SK-N-SH treated with all-trans-retinoic acid at 6 μM for 48 hours (cell line): ENCODE measurements at regions not wholly inside any gene's neighbourhood (a gene's known extent, or its start where the extent isn't known, plus 50 kb on each side); places are given as distances from the start of the nearest gene placed in this dataset.

ENCODE experiments used
- ARNTL ChIP-seq: fragments of 450-650 bp; formaldehyde crosslinking; IDR thresholded peaks from 2 replicates; pipeline ENCODE4 v1.5.0; 2020; ENCODE audit warnings: low read depth, mild to moderate bottlenecking, moderate library complexity, borderline replicate concordance
- CREB5 ChIP-seq: fragments of 250-450 bp; sonication (Bioruptor Pico); IDR thresholded peaks from 2 replicates; pipeline ENCODE4 v1.5.1; 2020; ENCODE audit warnings: low read depth, mild to moderate bottlenecking, moderate library complexity
- PATZ1 ChIP-seq: fragments of 250-450 bp; sonication (Bioruptor Pico); IDR thresholded peaks from 2 replicates; pipeline ENCODE4 v1.8.0; 2020; ENCODE audit warnings: mild to moderate bottlenecking, moderate library complexity, borderline replicate concordance
- TCF4 ChIP-seq: fragments of 250-450 bp; sonication (Bioruptor Pico); IDR thresholded peaks from 2 replicates; pipeline ENCODE4 v1.8.0; 2021; ENCODE audit warnings: mild to moderate bottlenecking, moderate library complexity, borderline replicate concordance
- ZC3H10 ChIP-seq: fragments of 250-450 bp; sonication (Bioruptor Pico); IDR thresholded peaks from 2 replicates; pipeline ENCODE4 v1.5.1; 2021; ENCODE audit warnings: mild to moderate bottlenecking, moderate library complexity
- ZFP3 ChIP-seq: fragments of 250-450 bp; sonication (Bioruptor Pico); IDR thresholded peaks from 2 replicates; pipeline ENCODE4 v1.5.0; 2020; ENCODE audit warnings: mild to moderate bottlenecking, moderate library complexity
- ZFP30 ChIP-seq: fragments of 450-650 bp; formaldehyde crosslinking; IDR thresholded peaks from 2 replicates; pipeline ENCODE4 v1.5.0; 2022; ENCODE audit warnings: mild to moderate bottlenecking, moderate library complexity
- ZNF565 ChIP-seq: fragments of 450-650 bp; formaldehyde crosslinking; conservative IDR thresholded peaks from 2 replicates; pipeline ENCODE4 v1.5.0; 2020; ENCODE audit warnings: low read depth, mild to moderate bottlenecking, moderate library complexity
- ZNF70 ChIP-seq: fragments of 450-650 bp; formaldehyde crosslinking; IDR thresholded peaks from 2 replicates; pipeline ENCODE4 v1.5.0; 2020; ENCODE audit warnings: mild to moderate bottlenecking, moderate library complexity
- TF ChIP-seq, protein P1 (sequence below): fragments of 250-450 bp; sonication (Bioruptor Pico); IDR thresholded peaks from 2 replicates; pipeline ENCODE4 v1.5.0; 2020; ENCODE audit warnings: mild to moderate bottlenecking, moderate library complexity

DNA sequence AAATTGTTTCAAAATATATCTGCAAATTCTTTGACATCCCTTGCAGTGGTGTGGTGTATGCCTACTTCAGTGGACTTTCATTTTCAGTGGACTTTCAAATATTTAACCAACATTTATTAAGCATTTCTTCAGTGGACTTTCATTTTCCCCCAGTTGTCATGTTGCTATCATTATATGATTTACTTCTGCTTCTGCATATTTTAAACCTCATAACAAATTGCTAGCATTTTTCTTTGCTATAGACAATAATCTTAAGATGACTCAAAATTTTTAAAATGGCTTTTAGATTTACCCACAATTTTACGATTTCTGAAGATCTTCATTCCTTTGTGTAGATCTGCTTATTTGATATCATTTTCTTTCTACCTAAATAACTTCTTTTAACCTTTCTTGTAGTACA, 592.7 kb upstream of the SLC35B3 start:
- no peak for TF ChIP-seq ZFP30 (CRISPR knock-in tag)
- no peak for TF ChIP-seq PATZ1 (CRISPR knock-in tag)
- TF ChIP-seq ZNF70 = no peak
- no peak for TF ChIP-seq ZFP3 (CRISPR knock-in tag)
- TF ChIP-seq ARNTL (CRISPR knock-in tag) = no peak
- no peak for TF ChIP-seq CREB5
- TF ChIP-seq ZNF565 (CRISPR knock-in tag) = no peak
- TF ChIP-seq, protein P1, sequence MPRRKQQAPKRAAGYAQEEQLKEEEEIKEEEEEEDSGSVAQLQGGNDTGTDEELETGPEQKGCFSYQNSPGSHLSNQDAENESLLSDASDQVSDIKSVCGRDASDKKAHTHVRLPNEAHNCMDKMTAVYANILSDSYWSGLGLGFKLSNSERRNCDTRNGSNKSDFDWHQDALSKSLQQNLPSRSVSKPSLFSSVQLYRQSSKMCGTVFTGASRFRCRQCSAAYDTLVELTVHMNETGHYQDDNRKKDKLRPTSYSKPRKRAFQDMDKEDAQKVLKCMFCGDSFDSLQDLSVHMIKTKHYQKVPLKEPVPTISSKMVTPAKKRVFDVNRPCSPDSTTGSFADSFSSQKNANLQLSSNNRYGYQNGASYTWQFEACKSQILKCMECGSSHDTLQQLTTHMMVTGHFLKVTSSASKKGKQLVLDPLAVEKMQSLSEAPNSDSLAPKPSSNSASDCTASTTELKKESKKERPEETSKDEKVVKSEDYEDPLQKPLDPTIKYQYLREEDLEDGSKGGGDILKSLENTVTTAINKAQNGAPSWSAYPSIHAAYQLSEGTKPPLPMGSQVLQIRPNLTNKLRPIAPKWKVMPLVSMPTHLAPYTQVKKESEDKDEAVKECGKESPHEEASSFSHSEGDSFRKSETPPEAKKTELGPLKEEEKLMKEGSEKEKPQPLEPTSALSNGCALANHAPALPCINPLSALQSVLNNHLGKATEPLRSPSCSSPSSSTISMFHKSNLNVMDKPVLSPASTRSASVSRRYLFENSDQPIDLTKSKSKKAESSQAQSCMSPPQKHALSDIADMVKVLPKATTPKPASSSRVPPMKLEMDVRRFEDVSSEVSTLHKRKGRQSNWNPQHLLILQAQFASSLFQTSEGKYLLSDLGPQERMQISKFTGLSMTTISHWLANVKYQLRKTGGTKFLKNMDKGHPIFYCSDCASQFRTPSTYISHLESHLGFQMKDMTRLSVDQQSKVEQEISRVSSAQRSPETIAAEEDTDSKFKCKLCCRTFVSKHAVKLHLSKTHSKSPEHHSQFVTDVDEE (CRISPR knock-in tag) = no peak
- TF ChIP-seq TCF4 = no peak
- TF ChIP-seq ZC3H10 = no peak
